Medulla oblongata (tissue), 1 donor: ENCODE measurements at regions not wholly inside any gene's neighbourhood (a gene's known extent, or its start where the extent isn't known, plus 50 kb on each side); places are given as distances from the start of the nearest gene placed in this dataset.

ENCODE experiments used
- DNase-seq: peaks from one replicate; pipeline ENCODE4 v3.0.0-alpha.2; 2015; ENCODE audit errors: extremely low spot score

- DNase-seq, result no peak
Measured at GRCh38 chr11:28992996-28993395, 884.8 kb downstream of the METTL15 start.

GRCh38 chr11:28984231-28984630 is 876.0 kb downstream of the METTL15 start:
- no peak for DNase-seq

GRCh38 chr11:28983780-28984179 is 875.6 kb downstream of the METTL15 start:
- no peak for DNase-seq

GRCh38 chr11:28981381-28981780 is 873.2 kb downstream of the METTL15 start:
- no peak for DNase-seq

- no peak for DNase-seq
Measured at GRCh38 chr11:28976801-28977145, 868.6 kb downstream of the METTL15 start.

- DNase-seq, result no peak
Measured at GRCh38 chr11:28976012-28976800, 868.0 kb downstream of the METTL15 start.

- no peak for DNase-seq
Measured at GRCh38 chr11:28969832-28970231, 861.6 kb downstream of the METTL15 start.

- DNase-seq, result no peak
Measured at GRCh38 chr11:28966951-28967350, 858.8 kb downstream of the METTL15 start.

GRCh38 chr11:28965819-28966218 is 857.6 kb downstream of the METTL15 start:
- no peak for DNase-seq

- DNase-seq, result no peak
Measured at GRCh38 chr11:28964811-28965210, 856.6 kb downstream of the METTL15 start.

- no peak for DNase-seq
Measured at GRCh38 chr11:28963187-28963586, 855.0 kb downstream of the METTL15 start.

- DNase-seq, result no peak
Measured at GRCh38 chr11:28962502-28962901, 854.3 kb downstream of the METTL15 start.

GRCh38 chr11:28961726-28962125 is 853.5 kb downstream of the METTL15 start:
- no peak for DNase-seq

- no peak for DNase-seq
Measured at GRCh38 chr11:28956446-28956845, 848.3 kb downstream of the METTL15 start.

GRCh38 chr11:28951191-28951590 is 843.0 kb downstream of the METTL15 start:
- DNase-seq, result no peak

- DNase-seq, result no peak
Measured at GRCh38 chr11:28939381-28939780, 831.2 kb downstream of the METTL15 start.

- no peak for DNase-seq
Measured at GRCh38 chr11:28938091-28938490, 829.9 kb downstream of the METTL15 start.

GRCh38 chr11:28932940-28933339 is 824.8 kb downstream of the METTL15 start:
- no peak for DNase-seq

GRCh38 chr11:28924004-28924403 is 815.8 kb downstream of the METTL15 start:
- DNase-seq, result no peak

- no peak for DNase-seq
Measured at GRCh38 chr11:28922386-28922981, 814.3 kb downstream of the METTL15 start.

GRCh38 chr11:28919194-28919593 is 811.0 kb downstream of the METTL15 start:
- no peak for DNase-seq

- no peak for DNase-seq
Measured at GRCh38 chr11:28913883-28914282, 805.7 kb downstream of the METTL15 start.

GRCh38 chr11:28911829-28912228 is 803.6 kb downstream of the METTL15 start:
- no peak for DNase-seq

GRCh38 chr11:28910926-28911325 is 802.7 kb downstream of the METTL15 start:
- no peak for DNase-seq
